GM18508 (cell line): ENCODE measurements at regions not wholly inside any gene's neighbourhood (a gene's known extent, or its start where the extent isn't known, plus 50 kb on each side); places are given as distances from the start of the nearest gene placed in this dataset.
"Not testable (repeated sequence)": the region's sequence is repeated elsewhere in the genome, so short reads cannot be mapped to it uniquely, and the experiment has no call there.

ENCODE experiments used
- ATAC-seq: cut with Tn5 transposase; IDR thresholded peaks from one replicate; pipeline ENCODE4 v1.9.1; 2021; ENCODE audit warnings: moderate number of reproducible peaks; ENCODE audit not compliant: insufficient read depth, unreplicated experiment

DNA sequence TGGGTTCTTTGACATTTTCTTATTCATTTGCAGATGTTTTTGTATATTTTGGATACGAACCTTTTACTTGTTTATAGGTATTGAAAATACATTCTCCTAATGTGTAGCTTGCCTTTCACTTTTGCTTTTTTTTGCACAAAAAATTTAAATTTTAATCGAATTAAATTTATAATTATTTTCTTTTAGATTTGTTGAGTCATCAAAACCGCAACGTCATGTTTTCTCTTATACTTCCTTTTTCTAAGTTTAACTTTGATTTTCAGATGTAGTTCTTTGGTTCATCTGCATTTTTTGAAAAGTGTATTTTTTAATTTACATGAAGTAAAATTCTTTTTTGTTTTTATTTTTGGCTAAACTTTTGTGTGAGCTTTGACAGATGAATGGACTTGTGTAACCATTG lies 243.7 kb upstream of the DPYD start:
- ATAC-seq = no peak

DNA sequence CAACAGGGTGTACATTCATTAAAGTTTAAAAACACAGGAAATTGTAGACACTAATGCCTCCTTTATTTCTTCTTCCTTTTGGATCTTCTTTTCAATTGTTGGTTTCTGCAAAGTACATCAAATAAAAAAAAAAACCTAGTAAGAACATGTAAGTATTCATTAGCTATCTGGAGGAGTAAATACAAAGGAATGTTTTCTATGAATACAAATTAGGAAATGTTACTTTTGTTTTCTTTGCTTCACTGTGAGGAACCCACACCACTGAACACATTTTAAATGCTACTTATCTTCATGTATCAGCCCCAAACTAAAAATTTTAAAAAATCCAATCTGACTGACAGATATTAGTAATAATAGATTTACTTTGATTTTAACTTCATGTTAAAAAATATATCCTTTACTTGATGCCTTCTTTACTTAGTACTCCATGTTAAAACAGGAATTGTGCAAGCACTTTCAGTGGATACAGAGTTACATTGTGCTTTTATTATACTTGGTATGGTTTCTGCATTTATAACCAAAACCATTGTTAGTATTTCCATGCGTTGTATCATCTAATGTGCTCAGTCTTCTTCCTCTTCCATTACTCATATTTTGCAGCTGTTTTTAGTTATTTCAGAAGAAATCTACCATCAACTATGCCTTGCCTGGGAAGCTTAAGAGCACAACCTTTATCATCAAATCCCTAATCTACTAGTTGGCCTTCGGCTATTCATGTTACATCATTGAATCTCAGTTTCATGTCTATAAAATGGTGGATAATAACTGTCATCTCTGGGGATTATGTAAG lies 236.9 kb upstream of the DPYD start:
- no peak for ATAC-seq

DNA sequence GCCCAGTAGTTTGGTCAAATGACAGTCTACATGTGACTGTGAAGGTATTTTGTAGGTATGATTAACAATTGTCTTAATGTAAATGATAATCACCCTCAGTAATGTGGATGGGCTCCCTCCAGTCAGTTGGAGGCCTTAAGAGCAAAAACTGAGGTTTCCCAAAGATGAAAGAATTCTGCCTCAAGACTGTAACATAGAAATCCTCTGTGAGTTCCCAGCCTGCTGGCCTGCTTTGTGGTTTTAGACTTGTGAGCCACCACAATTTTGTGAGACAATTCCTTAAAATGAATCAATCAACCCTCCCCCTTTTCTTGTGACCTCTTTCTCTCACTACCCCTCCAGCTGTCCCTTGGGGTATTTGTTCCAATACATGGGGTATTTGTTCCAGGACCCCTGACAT lies 226.4 kb upstream of the DPYD start:
- no peak for ATAC-seq

DNA sequence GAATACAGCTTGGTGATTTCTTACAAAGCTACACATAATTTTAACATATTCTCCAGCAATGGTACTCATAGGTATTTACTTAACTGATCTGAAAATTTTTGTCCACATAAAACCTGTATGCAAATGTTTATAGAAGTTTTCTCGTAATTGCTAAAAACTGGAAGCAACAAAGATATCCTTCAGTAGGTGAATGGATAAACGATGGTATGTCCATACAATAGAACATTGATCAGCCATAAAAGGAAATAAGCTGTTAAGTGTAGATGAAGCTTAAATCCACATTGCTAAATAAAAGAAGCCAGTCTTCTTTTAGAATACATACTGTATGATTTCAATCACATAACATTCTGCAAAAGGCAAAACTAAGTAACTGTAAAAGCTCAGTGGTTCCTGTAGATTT lies 224.8 kb upstream of the DPYD start:
- no peak for ATAC-seq

DNA sequence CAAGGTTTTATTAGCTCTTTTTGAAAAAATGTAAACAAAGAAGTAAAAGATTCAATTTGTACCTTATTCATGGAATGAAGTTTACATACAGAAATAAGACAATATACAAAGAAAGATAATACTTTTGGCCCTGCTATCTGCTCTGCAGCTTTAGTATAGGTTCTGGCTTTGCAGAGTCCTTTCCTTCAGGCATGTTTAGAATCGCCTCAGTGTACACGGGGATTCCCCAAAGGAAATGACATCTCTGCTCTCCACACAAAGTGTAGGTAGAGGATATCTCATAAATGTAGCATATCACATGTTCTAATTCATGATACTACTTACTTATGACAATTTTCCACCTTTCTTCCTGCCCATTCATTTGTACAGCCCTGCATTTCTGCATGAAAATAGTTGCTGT lies 222.6 kb upstream of the DPYD start:
- ATAC-seq = peak; percentile 54

DNA sequence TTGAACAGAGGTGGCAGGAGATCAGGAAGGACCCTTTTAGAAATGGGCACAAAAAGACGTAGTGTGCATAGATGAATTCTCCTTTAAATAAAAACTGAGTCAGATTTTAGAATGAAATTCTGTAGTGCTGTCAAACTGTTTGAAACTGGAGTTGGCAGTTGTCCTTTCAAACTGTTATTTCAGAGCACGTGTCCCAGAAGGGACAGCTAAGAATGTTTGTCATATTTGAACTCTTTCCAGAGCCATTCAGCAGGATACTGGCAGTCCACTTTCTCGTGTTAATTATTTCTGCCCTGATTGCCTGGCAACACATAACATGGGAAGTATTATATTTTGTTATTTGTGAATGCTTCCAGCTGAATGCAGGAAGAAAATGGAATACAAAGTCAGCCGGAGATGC lies 212.3 kb upstream of the DPYD start:
- ATAC-seq = no peak

DNA sequence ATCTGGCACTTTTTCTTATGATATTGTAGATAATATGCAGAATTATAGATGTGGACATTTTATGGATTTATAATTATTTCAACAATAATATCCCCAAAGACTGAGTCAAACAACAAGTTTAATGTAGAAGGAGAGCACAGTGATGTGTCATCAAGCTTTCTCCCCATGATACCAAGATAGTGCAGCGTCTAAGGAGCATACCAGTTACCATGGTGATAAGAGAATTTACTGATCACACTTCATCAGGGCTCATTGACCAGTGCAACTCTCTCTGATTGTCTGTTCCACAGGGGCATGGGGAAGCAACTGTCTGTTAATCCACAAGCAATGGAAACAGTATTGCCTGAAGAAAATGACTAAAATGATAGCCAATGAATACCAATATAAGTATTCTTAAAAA lies 209.6 kb upstream of the DPYD start:
- no peak for ATAC-seq

DNA sequence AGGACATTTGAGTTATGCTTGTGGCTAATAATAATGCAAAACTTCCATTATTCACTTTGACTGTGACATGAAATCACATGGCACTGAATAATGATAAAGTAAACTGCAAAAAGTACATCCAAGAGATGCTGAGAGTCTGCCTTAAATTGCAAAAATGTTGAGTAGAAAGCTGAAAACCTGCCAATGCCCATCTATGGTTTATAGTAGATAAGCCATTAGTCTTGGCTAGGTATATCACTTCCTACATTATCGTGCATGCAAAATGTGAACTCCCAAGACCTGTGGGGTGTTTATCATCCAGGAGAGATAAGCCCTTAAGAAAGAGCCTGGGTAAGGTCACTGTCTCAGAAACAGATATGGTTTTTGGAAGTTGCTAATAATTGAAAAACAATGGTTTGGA lies 208.7 kb upstream of the DPYD start:
- no peak for ATAC-seq

DNA sequence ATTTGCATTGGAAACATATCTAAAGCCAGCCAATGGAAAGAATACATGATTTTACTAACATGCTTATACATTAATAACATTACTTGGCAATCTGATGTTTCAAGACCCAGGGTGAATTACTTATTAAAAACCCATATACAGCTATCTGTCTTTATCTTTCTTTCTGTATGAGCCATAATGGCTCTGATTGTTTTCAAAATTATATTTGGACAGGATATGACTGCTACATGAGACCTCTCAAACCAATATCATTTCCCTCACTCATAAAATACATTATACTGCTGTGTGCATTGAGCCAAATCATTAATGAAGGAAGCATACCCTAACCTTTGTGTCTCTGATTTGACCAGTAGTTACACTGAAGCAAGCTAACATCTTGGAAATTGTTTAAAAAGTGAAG lies 205.9 kb upstream of the DPYD start:
- no peak for ATAC-seq

DNA sequence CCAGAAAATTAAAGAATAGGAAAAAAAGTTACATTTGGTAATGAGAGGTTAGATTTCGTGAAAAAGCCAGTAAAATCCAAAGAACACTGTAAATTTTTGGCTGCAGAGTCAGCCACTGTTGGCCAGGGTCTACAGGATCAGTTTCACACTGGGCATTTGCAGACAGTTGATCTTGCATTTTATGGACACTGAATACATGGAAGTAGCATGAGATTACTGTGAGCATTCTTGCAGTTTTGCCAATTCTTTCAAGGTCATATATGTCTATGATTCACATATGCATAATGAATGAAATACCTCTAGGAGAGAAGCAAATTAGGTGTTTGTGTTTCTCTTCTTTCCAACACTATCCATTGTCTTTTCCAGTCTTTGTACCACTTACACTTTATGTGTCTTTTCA lies 200.8 kb upstream of the DPYD start:
- no peak for ATAC-seq

DNA sequence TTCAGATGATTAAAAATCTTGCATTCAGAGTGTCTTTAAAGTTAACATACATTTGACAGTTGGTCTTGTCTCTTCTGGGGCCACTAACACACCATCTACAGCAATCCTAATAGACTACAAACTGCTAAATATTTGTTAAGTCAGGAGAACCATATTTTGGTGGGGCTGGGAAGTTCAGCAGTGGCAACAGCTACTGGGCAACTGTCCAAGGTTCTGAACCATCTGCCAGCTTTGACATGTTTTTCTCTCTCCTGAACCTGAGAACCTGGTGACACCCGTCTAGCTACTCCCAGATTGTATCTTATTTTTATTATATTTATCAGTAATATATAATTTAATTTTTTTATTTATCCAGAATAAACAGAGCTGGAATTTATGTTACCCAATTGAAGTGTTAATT lies 199.0 kb upstream of the DPYD start:
- no peak for ATAC-seq

DNA sequence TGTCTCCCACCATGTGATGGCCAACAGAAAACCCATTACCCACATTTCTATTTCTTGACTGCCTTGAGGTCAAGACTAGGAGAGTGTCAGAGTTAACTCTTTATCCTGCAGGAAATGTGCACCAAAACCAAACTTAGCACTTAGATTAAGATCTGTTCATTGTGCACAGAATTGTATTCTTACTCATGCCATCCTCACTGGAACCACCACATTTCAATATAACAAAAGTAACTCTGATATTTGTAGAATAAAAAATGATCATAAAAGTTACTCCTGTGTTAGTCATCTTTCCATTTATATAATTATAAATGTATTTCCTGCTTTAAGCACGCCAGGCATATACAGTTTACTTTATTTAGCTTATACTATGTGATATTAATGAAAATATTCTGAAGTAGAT lies 193.0 kb upstream of the DPYD start:
- no peak for ATAC-seq

DNA sequence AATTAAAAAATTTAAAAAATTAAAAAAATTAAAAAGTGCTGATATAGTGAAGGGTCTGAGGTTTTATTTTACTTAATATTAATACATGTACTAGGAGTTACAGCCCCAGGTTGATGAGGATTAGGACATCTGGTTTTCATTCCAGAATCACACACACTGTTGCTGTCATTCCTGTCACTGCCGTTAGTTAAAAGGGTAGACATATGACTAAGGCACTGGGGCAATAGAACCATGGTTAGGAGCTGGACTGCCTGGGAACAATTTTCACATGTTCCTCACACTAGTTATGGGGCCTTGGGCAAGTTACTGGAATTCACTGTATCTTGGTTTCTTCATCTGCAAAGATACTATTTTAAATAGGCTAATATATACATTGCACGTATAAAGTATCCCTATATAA lies 191.8 kb upstream of the DPYD start:
- ATAC-seq = no peak

DNA sequence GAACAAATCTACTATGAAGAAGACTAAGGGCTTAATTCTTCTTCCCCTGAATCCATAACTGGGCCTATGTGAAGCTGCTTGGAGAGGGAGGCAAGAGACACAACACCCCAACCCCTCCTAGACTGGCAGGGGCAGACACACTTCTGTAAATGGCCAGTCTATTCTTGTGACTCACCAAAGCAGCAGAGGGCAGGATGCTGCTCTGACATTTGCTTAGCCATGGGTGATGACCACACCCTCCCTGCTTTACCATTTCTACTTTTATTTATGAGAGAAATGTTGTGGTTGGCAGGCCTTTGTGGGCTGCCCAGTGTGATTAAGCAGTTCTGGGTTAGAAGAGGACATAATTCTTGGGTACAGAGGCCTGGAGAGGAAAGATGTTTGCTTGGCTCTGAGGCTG lies 189.8 kb upstream of the DPYD start:
- ATAC-seq = no peak

DNA sequence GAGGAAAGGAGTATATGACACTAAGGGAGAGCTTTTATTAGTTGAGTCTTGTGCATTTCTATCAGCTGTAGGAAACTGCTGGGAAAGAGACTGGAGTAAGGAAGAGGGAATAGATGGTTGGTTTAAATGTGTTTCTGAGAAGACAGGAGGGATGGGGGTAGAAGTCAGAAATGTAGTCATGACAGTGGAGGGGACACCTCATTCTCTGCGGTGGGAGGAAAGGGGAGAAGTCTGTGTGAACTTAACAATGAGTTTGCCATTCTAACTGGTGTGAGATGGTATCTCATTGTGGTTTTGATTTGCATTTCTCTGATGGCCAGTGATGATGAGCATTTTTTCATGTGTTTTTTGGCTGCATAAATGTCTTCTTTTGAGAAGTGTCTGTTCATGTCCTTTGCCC lies 187.5 kb upstream of the DPYD start:
- not testable (repeated sequence) for ATAC-seq

DNA sequence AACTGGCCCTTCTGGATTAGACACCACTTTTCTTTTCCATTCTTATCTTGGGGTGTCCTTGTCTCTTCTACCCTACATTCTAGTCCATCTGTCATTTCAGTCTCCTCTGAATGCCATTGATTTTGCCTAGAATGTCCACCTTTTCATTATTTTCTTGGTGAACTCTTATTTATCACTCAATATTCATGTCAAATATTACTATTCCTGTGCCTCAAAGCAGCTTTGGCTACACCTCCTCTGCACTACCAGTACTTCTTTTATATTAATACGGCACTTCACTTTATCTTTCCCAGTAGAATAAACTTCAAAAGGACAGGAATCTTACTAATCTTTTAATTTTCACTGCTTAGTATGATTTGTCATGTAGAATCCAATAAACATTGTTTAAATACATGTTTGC lies 186.4 kb upstream of the DPYD start:
- no peak for ATAC-seq

DNA sequence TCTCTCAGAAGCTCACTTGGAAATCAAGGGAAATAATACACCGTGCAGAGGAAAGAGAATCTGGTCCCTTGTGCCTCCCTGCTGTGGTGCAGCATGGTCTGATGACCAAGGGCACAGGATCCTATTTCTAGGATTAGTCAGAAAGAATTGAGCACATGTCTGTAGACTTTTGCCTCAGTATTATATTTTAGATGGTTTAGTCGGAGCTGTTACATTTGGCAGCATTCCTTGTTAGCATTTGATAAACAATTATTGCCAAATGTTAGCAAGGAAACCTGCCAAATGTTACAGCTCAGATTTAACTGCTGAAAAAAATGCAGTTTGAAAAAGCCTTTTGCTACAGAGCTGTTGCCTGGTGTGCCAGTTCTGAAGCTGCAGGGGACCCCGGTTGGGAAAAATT lies 183.5 kb upstream of the DPYD start:
- no peak for ATAC-seq

DNA sequence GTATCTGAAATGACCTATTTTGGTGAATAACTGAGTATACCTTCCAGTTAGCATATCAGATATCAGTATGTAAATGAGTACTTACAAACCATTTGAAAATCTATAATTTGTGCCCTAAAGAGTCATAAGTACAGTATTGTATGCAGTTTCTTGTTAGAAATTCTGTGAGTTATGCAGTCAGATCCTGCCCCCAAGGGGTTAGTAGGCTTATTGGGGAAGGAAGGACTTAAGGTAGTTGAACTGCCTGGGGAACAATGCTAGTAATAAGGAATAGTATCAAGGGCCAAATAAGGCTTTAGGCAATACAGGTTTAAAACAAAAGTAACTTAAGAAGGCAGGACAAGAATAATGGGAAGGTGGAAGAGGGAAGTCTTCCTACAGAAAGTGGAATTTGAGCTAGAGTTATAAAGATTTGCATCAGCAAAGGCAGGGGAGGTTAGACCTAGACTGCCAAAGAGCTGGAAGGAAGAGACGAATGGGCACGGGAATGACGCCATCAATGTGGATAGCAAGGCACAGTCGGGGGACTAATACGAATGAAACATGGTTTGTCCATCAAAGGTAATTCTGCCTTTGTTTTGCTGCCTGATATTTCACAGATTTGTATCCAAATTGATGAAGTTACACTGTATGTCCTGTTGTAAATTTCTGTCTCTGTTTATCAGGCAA lies 182.9 kb upstream of the DPYD start:
- ATAC-seq = no peak

DNA sequence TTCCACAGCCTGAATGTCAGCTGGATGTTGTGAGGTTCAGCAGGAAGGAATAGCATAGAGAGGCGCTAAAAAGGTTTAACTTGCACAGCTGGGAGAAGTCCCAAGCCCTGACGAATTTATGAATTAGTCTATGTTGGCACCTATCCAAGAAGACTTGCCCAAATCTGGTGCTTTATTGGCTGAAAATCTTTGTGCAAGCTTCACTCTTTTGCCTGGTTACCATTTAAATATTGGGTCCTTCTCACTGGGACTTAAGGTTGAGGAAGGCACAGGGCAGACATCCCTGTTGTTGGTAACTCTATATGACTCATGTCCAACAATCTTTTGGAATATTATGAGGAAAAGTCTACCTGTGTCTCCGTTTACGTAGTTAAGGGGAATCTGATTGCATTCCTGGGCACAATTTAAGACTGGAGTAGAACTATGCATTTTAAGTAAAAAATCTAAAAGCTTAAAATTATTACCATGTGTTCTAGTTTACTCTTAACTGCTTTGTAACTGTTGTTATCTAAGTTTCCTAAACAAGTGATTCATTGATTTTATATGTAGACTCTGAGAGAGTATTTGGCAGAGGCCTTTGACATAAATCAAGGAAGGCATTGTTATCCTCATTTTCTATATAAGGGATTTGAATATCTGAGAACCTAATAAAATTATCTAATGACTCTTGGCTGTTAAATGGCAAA lies 181.7 kb upstream of the DPYD start:
- ATAC-seq = no peak

DNA sequence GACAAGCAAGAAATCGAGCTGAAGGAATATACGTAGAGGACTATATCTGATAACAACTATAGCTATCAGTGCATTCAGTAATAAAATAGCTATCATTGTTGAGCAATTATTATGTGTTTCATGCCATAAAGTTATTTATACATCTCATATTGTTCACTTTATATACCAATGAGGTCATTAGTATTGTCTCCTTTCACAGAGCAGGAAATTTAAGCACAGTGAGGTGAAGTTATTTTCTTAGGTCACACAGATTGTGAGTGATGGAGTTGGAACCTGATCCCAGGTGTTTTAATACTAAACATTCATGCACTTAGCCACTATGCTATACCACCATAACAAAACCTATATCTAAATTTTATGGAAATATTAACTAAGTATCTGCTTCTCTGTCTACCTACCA lies 180.5 kb upstream of the DPYD start:
- no peak for ATAC-seq

DNA sequence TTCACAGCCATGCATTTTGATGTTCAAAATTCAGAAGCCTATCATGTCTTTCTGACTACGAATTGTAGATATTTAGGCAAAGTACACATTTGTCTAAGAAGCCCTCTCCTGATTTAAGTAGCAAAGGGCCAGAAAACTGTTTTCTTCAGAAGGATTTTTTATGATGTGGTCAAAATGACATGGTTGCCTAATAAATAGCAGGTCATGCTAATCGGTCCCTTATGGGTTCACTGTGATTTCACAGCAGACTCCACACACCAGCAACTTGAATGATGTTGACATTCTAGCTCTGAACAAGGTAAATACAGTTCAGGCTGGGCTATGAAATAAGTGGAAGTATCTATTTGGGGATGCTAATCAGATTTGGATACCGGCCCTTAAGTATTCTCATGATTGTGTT lies 178.7 kb upstream of the DPYD start:
- ATAC-seq = no peak

DNA sequence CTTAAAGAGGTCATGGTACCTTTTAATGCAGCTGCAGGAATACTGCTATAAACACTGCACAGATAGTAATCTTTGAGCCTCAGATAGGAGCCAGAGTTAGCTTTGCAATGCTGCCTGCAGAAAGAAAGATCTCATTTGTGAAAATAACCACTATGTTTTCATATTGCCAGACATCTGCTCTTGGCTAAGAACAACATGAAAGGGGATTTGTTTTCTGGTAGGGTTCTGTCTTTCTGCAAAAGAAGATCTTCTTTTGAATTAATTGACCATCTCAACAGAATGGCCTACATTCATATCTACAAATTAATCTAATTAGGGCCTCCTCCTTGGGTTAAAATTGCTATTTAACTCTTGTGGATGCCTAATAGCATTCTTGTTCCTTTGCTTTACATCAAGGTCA lies 177.6 kb upstream of the DPYD start:
- ATAC-seq = no peak
